H9 (cell line): ENCODE measurements at regions not wholly inside any gene's neighbourhood (a gene's known extent, or its start where the extent isn't known, plus 50 kb on each side); places are given as distances from the start of the nearest gene placed in this dataset.

ENCODE experiments used
- DNase-seq: peaks from one replicate; pipeline ENCODE4 v3.0.0-alpha.2; 2017
- H2AFZ ChIP-seq: one replicate; pipeline ENCODE4 v1.6.1; 2013; ENCODE audit warnings: mild to moderate bottlenecking, low read length, control low read depth, moderate library complexity
- H2AK5ac ChIP-seq: 2 replicates; pipeline ENCODE4 v1.6.1; 2013; ENCODE audit warnings: low read length, control low read depth, mixed read lengths; ENCODE audit not compliant: insufficient read length
- H2BK120ac ChIP-seq: one replicate; pipeline ENCODE4 v1.6.1; 2013; ENCODE audit warnings: low read depth, mild to moderate bottlenecking, low read length, control low read depth, inconsistent platforms; ENCODE audit not compliant: poor library complexity, severe bottlenecking
- H2BK12ac ChIP-seq: 2 replicates; pipeline ENCODE4 v1.6.1; 2013; ENCODE audit warnings: low read length, control low read depth, mixed read lengths, low read depth; ENCODE audit not compliant: insufficient read length
- H2BK15ac ChIP-seq: 2 replicates; pipeline ENCODE4 v1.6.1; 2013; ENCODE audit warnings: low read depth, low read length, control low read depth
- H2BK20ac ChIP-seq: one replicate; pipeline ENCODE4 v1.6.1; 2013; ENCODE audit warnings: low read depth, mild to moderate bottlenecking, low read length, control low read depth, inconsistent platforms; ENCODE audit not compliant: poor library complexity, severe bottlenecking
- H2BK5ac ChIP-seq: 2 replicates; pipeline ENCODE4 v1.6.1; 2013; ENCODE audit warnings: low read length, control low read depth, mixed read lengths; ENCODE audit not compliant: insufficient read length
- H3K14ac ChIP-seq: 2 replicates; pipeline ENCODE4 v1.6.1; 2013; ENCODE audit warnings: low read length, control low read depth; ENCODE audit not compliant: insufficient read depth
- H3K18ac ChIP-seq: 2 replicates; pipeline ENCODE4 v1.6.1; 2013; ENCODE audit warnings: low read depth, mild to moderate bottlenecking, mixed read lengths, low read length, control low read depth; ENCODE audit not compliant: insufficient read length
- H3K23ac ChIP-seq: 2 replicates; pipeline ENCODE4 v1.6.1; 2013; ENCODE audit warnings: low read length, control low read depth, mixed read lengths, low read depth; ENCODE audit not compliant: insufficient read length
- H3K23me2 ChIP-seq: 2 replicates; pipeline ENCODE4 v1.6.1; 2013; ENCODE audit warnings: low read depth, mild to moderate bottlenecking, mixed read lengths, low read length, control low read depth; ENCODE audit not compliant: insufficient read length, poor library complexity, severe bottlenecking
- H3K27ac ChIP-seq: 2 replicates; pipeline ENCODE4 v1.5.1; 2013; ENCODE audit warnings: low read length, control low read depth, mixed read lengths, low read depth; ENCODE audit not compliant: insufficient read length
- H3K27me3 ChIP-seq: 2 replicates; pipeline ENCODE4 v1.6.1; 2013; ENCODE audit warnings: low read length, control low read depth, inconsistent platforms; ENCODE audit not compliant: insufficient read depth
- H3K4ac ChIP-seq: 2 replicates; pipeline ENCODE4 v1.6.1; 2013; ENCODE audit warnings: low read depth, mild to moderate bottlenecking, control low read depth, inconsistent platforms, low read length, moderate library complexity
- H3K4me1 ChIP-seq: 2 replicates; pipeline ENCODE4 v1.6.1; 2013; ENCODE audit warnings: low read length, control low read depth, inconsistent platforms; ENCODE audit not compliant: insufficient read depth
- H3K4me2 ChIP-seq: 2 replicates; pipeline ENCODE4 v1.6.1; 2013; ENCODE audit warnings: low read length, control low read depth, mixed read lengths; ENCODE audit not compliant: insufficient read length, insufficient read depth
- H3K56ac ChIP-seq: 2 replicates; pipeline ENCODE4 v1.6.1; 2013; ENCODE audit warnings: low read depth, mild to moderate bottlenecking, mixed read lengths, low read length, control low read depth; ENCODE audit not compliant: insufficient read length
- H3K79me1 ChIP-seq: 2 replicates; pipeline ENCODE4 v1.6.1; 2013; ENCODE audit warnings: low read depth, mild to moderate bottlenecking, moderate library complexity, low read length, control low read depth, inconsistent platforms; ENCODE audit not compliant: insufficient read depth, poor library complexity, severe bottlenecking
- H3K79me2 ChIP-seq: 2 replicates; pipeline ENCODE4 v1.6.1; 2013; ENCODE audit warnings: low read length, control low read depth, inconsistent platforms; ENCODE audit not compliant: insufficient read depth
- H3K9ac ChIP-seq: 2 replicates; pipeline ENCODE4 v1.6.1; 2013; ENCODE audit warnings: low read length, control low read depth, mixed read lengths; ENCODE audit not compliant: insufficient read length; ENCODE audit errors: extremely low read depth
- H3K9me3 ChIP-seq: one replicate; pipeline ENCODE4 v1.6.1; 2013; ENCODE audit warnings: low read depth, low read length, inconsistent platforms; ENCODE audit not compliant: control insufficient read depth
- H3T11ph ChIP-seq: one replicate; pipeline ENCODE4 v1.6.1; 2013; ENCODE audit warnings: mild to moderate bottlenecking, low read length, control low read depth, inconsistent platforms
- H4K20me1 ChIP-seq: one replicate; pipeline ENCODE4 v1.6.1; 2013; ENCODE audit not compliant: control insufficient read depth, insufficient read length, insufficient read depth
- H4K5ac ChIP-seq: 2 replicates; pipeline ENCODE4 v1.6.1; 2013; ENCODE audit warnings: low read depth, mild to moderate bottlenecking, mixed read lengths, low read length, control low read depth; ENCODE audit not compliant: insufficient read length
- H4K8ac ChIP-seq: replicated peaks from 2 replicates; pipeline ENCODE4 v1.6.1; 2013; ENCODE audit warnings: low read length, control low read depth, mixed read lengths, low read depth; ENCODE audit not compliant: insufficient read length
- H4K91ac ChIP-seq: 2 replicates; pipeline ENCODE4 v1.6.1; 2013; ENCODE audit warnings: low read depth, mild to moderate bottlenecking, moderate library complexity, mixed read lengths, low read length, control low read depth; ENCODE audit not compliant: insufficient read length
- H3K27ac Mint-ChIP-seq, 3 experiments: 2 replicates in 2 of 3; 3 replicates in 1 of 3; pipeline ENCODE4 v1.8.0; 2020 to 2021; ENCODE audit warnings: mixed read lengths in 3 of 3, mild to moderate bottlenecking in 1 of 3, moderate library complexity in 1 of 3
- H3K27me3 Mint-ChIP-seq: 2 replicates; pipeline ENCODE4 v1.8.0; 2021; ENCODE audit warnings: low read depth, mild to moderate bottlenecking, moderate library complexity, mixed read lengths
- H3K36me3 Mint-ChIP-seq, 3 experiments: 2 replicates in 2 of 3; 3 replicates in 1 of 3; pipeline ENCODE4 v1.8.0; 2020 to 2021; ENCODE audit warnings: low read depth in 3 of 3, mixed read lengths in 3 of 3; ENCODE audit not compliant: insufficient read depth in 1 of 3
- H3K4me1 Mint-ChIP-seq, 2 experiments: 2 replicates each; pipeline ENCODE4 v1.8.0; 2020; ENCODE audit warnings: mixed read lengths in 2 of 2
- H3K4me3 Mint-ChIP-seq, 2 experiments: 2 replicates in 1 of 2; 3 replicates in 1 of 2; pipeline ENCODE4 v1.8.0; 2020 to 2021; ENCODE audit warnings: mild to moderate bottlenecking in 2 of 2, mixed read lengths in 2 of 2, moderate library complexity in 1 of 2
- H3K9me3 Mint-ChIP-seq, 2 experiments: 2 replicates in 1 of 2; 3 replicates in 1 of 2; pipeline ENCODE4 v1.8.0; 2020; ENCODE audit warnings: mild to moderate bottlenecking in 2 of 2, mixed read lengths in 2 of 2, moderate library complexity in 1 of 2
- WGBS: extraction: QIAGEN DNeasy Blood & Tissue Kit; methylation state at CpG from one replicate; pipeline ENCODE4 v1.1.7; 2013; ENCODE audit warnings: missing lambda C conversion rate, low lambda C conversion rate, mixed read lengths; ENCODE audit not compliant: insufficient read length; ENCODE audit errors: extremely low coverage; 5-methylcytosine and 5-hydroxymethylcytosine counted together
- TF ChIP-seq, protein P1 (sequence below): fragments of 200-600 bp; sonication (generic); conservative IDR thresholded peaks from 3 replicates; pipeline ENCODE4 v1.8.0; 2021; ENCODE audit warnings: antibody characterized with exemption, mild to moderate bottlenecking

- no peak for DNase-seq
- Histone ChIP-seq H3K9ac (no peak overlapping the region), H2AK5ac (no peak overlapping the region), H4K20me1 (no peaks in the 10 kb centered on the region), H3K79me2 (no peaks in the 10 kb centered on the region), H3T11ph (no peak overlapping the region), H3K14ac (no peak overlapping the region), H3K27ac (no peak overlapping the region), H2BK5ac (no peak overlapping the region), H3K4me1 (no peaks in the 10 kb centered on the region), H2BK20ac (no peak overlapping the region), H4K91ac (no peak overlapping the region), H3K56ac (no peak overlapping the region), H3K4me2 (no peak overlapping the region), H2AFZ (no peak overlapping the region), H3K9me3 (no peaks in the 10 kb centered on the region), H2BK12ac (no peak overlapping the region), H3K23me2 (no peaks in the 10 kb centered on the region), H3K27me3 (no peaks in the 10 kb centered on the region), H3K23ac (no peak overlapping the region), H4K8ac (no peak overlapping the region), H2BK120ac (no peak overlapping the region), H4K5ac (no peak overlapping the region), H3K79me1 (no peaks in the 10 kb centered on the region), H2BK15ac (no peak overlapping the region; the same call in 1 of the 2 replicates), H3K18ac (no peak overlapping the region), H3K4ac (no peak overlapping the region)
- WGBS = no CpG with 5 or more reads among the region's 1 CpG
- peaks cover 0 to 2% (median 0%) of the 10 kb centered on the region in 3 experiments; a peak in 2 of 7 replicates for H3K36me3 Mint-ChIP-seq
- H3K27me3 Mint-ChIP-seq = no peaks in the 10 kb centered on the region; the same call in 1 of the 2 replicates
- no peak overlapping the region for H3K4me3 Mint-ChIP-seq
- no peaks in the 10 kb centered on the region for H3K4me1 Mint-ChIP-seq
- H3K27ac Mint-ChIP-seq = no peak overlapping the region
- no peaks in the 10 kb centered on the region for H3K9me3 Mint-ChIP-seq
- TF ChIP-seq, protein P1, sequence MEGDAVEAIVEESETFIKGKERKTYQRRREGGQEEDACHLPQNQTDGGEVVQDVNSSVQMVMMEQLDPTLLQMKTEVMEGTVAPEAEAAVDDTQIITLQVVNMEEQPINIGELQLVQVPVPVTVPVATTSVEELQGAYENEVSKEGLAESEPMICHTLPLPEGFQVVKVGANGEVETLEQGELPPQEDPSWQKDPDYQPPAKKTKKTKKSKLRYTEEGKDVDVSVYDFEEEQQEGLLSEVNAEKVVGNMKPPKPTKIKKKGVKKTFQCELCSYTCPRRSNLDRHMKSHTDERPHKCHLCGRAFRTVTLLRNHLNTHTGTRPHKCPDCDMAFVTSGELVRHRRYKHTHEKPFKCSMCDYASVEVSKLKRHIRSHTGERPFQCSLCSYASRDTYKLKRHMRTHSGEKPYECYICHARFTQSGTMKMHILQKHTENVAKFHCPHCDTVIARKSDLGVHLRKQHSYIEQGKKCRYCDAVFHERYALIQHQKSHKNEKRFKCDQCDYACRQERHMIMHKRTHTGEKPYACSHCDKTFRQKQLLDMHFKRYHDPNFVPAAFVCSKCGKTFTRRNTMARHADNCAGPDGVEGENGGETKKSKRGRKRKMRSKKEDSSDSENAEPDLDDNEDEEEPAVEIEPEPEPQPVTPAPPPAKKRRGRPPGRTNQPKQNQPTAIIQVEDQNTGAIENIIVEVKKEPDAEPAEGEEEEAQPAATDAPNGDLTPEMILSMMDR = no peak
Observed at GRCh38 chr16:73852561-73852960, 444.1 kb upstream of the PSMD7 start.
